ENCODE measurements at regions not wholly inside any gene's neighbourhood (a gene's known extent, or its start where the extent isn't known, plus 50 kb on each side); places are given as distances from the start of the nearest gene placed in this dataset.

DNA sequence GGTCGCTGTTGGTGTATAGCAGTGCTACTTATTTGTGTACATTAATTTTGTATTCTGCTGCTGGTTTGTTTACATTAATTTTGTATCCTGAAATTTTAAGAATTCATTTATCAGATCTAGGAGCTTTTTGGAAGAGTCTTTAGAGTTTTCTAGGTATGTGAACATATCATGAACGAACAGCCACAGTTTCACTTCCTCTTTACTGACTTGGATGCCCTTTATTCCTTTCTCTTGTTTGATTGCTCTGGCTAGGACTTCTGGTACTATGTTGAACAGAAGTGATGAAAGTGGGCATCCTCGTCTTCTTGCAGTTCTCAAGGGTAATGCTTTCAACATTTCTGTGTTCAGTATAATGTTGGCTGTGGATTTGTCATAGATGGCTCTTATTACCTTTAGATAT, 1757.9 kb downstream of the BRINP3 start:
- TF ChIP-seq POLR2AphosphoS5 (IDR thresholded peaks at IDR 0.05; ENCODE audit: borderline replicate concordance, low read depth, low read length) (no peak), EZH2 (IDR thresholded peaks at IDR 0.05) (no peak)

All from SK-N-MC (cell line).